NCI-H526 treated with DMSO at 0.1 percent for 48 hours (cell line): ENCODE measurements at regions not wholly inside any gene's neighbourhood (a gene's known extent, or its start where the extent isn't known, plus 50 kb on each side); places are given as distances from the start of the nearest gene placed in this dataset.
A peak's percentile ranks its signal among the peaks of the same experiment; 100 is the strongest.

Source experiments
- DNase-seq: peaks from one replicate; lab custom pipeline; 2025; lab: John Stamatoyannopoulos, UW

- no peak for DNase-seq
Measured at GRCh38 chr2:58557176-58557575, 316.1 kb upstream of the FANCL start.

GRCh38 chr2:58553937-58554336 lies 312.8 kb upstream of the FANCL start:
- no peak for DNase-seq

GRCh38 chr2:58553522-58553921 lies 312.4 kb upstream of the FANCL start:
- DNase-seq: no peak

GRCh38 chr2:58545300-58546280 lies 304.5 kb upstream of the FANCL start:
- DNase-seq: no peak

- no peak for DNase-seq
Measured at GRCh38 chr2:58543442-58543841, 302.3 kb upstream of the FANCL start.

GRCh38 chr2:58541511-58541910 lies 300.4 kb upstream of the FANCL start:
- no peak for DNase-seq

GRCh38 chr2:58540681-58541080 lies 299.6 kb upstream of the FANCL start:
- DNase-seq: peak; percentile 23

- DNase-seq: peak; percentile 74
Measured at GRCh38 chr2:58539973-58540372, 298.8 kb upstream of the FANCL start.

GRCh38 chr2:58535990-58536389 lies 294.9 kb upstream of the FANCL start:
- DNase-seq: no peak

GRCh38 chr2:58535182-58535581 lies 294.1 kb upstream of the FANCL start:
- DNase-seq: no peak

- DNase-seq: no peak
Measured at GRCh38 chr2:58533376-58533775, 292.3 kb upstream of the FANCL start.

GRCh38 chr2:58532641-58533040 lies 291.5 kb upstream of the FANCL start:
- DNase-seq: no peak

- DNase-seq: no peak
Measured at GRCh38 chr2:58527647-58528046, 286.5 kb upstream of the FANCL start.

- DNase-seq: no peak
Measured at GRCh38 chr2:58521803-58522554, 280.9 kb upstream of the FANCL start.

GRCh38 chr2:58520903-58521302 lies 279.8 kb upstream of the FANCL start:
- DNase-seq: no peak

- DNase-seq: no peak
Measured at GRCh38 chr2:58517881-58518280, 276.8 kb upstream of the FANCL start.

GRCh38 chr2:58516695-58517094 lies 275.6 kb upstream of the FANCL start:
- DNase-seq: no peak

GRCh38 chr2:58515827-58516573 lies 274.9 kb upstream of the FANCL start:
- no peak for DNase-seq

- no peak for DNase-seq
Measured at GRCh38 chr2:58514252-58514651, 273.1 kb upstream of the FANCL start.

- DNase-seq: peak; percentile 77
Measured at GRCh38 chr2:58512878-58513277, 271.8 kb upstream of the FANCL start.

GRCh38 chr2:58508006-58508405 lies 266.9 kb upstream of the FANCL start:
- DNase-seq: no peak

GRCh38 chr2:58503918-58504317 lies 262.8 kb upstream of the FANCL start:
- no peak for DNase-seq
